DOHH2 (cell line): ENCODE measurements at regions not wholly inside any gene's neighbourhood (a gene's known extent, or its start where the extent isn't known, plus 50 kb on each side); places are given as distances from the start of the nearest gene placed in this dataset.

Experiments used
- CTCF ChIP-seq: fragments of 200-600 bp; sonication (generic); IDR thresholded peaks from one replicate; pipeline ENCODE4 v1.5.1; 2014; ENCODE audit warnings: antibody characterized with exemption, mild to moderate bottlenecking, low read depth, low read length; ENCODE audit not compliant: poor library complexity, severe bottlenecking
- EZH2phosphoT487 ChIP-seq: fragments of 200-600 bp; sonication (generic); IDR thresholded peaks from 2 replicates; pipeline ENCODE4 v1.6.1; 2017; ENCODE audit warnings: borderline replicate concordance, mild to moderate bottlenecking, antibody characterized with exemption, low read length, moderate library complexity, mixed read lengths

DNA sequence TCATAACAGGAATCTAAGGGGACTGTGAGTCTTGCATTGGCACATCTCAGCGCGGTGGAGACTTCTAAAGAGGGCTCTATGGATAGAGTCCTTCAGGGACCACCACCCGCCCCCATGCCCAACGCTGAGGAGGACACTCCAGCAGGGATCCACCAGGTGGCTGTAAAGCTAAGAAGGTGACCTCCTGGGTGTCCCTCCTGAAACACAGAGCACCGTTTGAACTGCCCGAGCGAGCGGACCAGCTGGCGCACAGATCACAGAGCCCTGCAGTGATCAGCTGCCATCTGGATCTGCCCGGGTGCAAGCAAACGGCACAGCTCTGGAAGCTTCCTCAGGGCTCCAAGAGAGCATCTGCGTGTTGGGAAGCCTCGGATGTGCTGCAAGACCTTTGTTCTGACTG is 51.3 kb upstream of the LYST start:
- no peak for TF ChIP-seq CTCF
- TF ChIP-seq EZH2phosphoT487 = no peak
